ENCODE measurements at regions not wholly inside any gene's neighbourhood (a gene's known extent, or its start where the extent isn't known, plus 50 kb on each side); places are given as distances from the start of the nearest gene placed in this dataset.

GRCh38 chr2:34107811-34108210 lies 508.7 kb upstream of the FAM98A start:
- no peak overlapping the region for H2BK20ac ChIP-seq (ENCODE audit: low read length)
- no peak overlapping the region for H2BK15ac ChIP-seq (ENCODE audit: low read length)
- H3K27me3 ChIP-seq (replicated peaks in 1 of 4; ENCODE audit: control insufficient read depth in 3 of 4, extremely low read depth in 1 of 4, insufficient read depth in 3 of 4, low read length in 3 of 4), result no peaks in the 10 kb centered on the region
- no peak overlapping the region for H3K9ac ChIP-seq (replicated peaks in 1 of 4; ENCODE audit: extremely low read depth in 1 of 4, low read depth in 3 of 4, low read length in 3 of 4)
- no peaks in the 10 kb centered on the region for H3K79me2 ChIP-seq (ENCODE audit: control insufficient read depth in 1 of 2, insufficient read depth in 2 of 2, low read length in 2 of 2)
- H3K9me3 ChIP-seq (ENCODE audit: insufficient read depth in 2 of 2, low read depth in 1 of 2, low read length in 1 of 2), result no peaks in the 10 kb centered on the region
- no peak overlapping the region for H4K5ac ChIP-seq (ENCODE audit: insufficient read length, low read depth, low read length)
- H3K27ac ChIP-seq (ENCODE audit: low read depth, low read length), result no peak overlapping the region
- H3K4ac ChIP-seq (replicated peaks; ENCODE audit: insufficient read length, low read depth, low read length), result no peak overlapping the region
- H3K23me2 ChIP-seq (ENCODE audit: low read depth, low read length), result no peaks in the 10 kb centered on the region
- no peak overlapping the region for H2BK12ac ChIP-seq (ENCODE audit: low read depth, low read length)
- no peaks in the 10 kb centered on the region for H4K20me1 ChIP-seq (replicated peaks in 1 of 2; ENCODE audit: control insufficient read depth in 1 of 2, insufficient read depth in 2 of 2, low read length in 2 of 2)
- H3K79me1 ChIP-seq (ENCODE audit: low read depth, low read length), result no peaks in the 10 kb centered on the region
- TF ChIP-seq SP1 (IDR thresholded peaks at IDR 0.05; ENCODE audit: low read depth, low read length) (no peak), TBP (IDR thresholded peaks at IDR 0.05; ENCODE audit: low read depth, low read length) (no peak), POLR2A (IDR thresholded peaks at IDR 0.05; ENCODE audit: control extremely low read depth in 1 of 2, low read depth in 2 of 2, low read length in 2 of 2) (no peak), TEAD4 (IDR thresholded peaks at IDR 0.05; ENCODE audit: low read depth, low read length) (no peak), KDM1A (IDR thresholded peaks at IDR 0.05; ENCODE audit: borderline replicate concordance, low read length) (no peak), BRCA1 (IDR thresholded peaks at IDR 0.05; ENCODE audit: low read depth, low read length) (no peak), GABPA (IDR thresholded peaks at IDR 0.05; ENCODE audit: borderline replicate concordance, insufficient read depth, low read length) (no peak), E2F6 (IDR thresholded peaks at IDR 0.05) (no peak), MAFK (IDR thresholded peaks at IDR 0.05; ENCODE audit: low read depth, low read length) (no peak), TAF7 (optimal IDR thresholded peaks at IDR 0.05; ENCODE audit: borderline replicate concordance, low read depth, low read length) (no peak), BCL11A (IDR thresholded peaks at IDR 0.05; ENCODE audit: low read depth in 2 of 2, low read length in 2 of 2) (no peak), TCF12 (IDR thresholded peaks at IDR 0.05; ENCODE audit: low read depth, low read length) (no peak), SRF (IDR thresholded peaks at IDR 0.05; ENCODE audit: low read depth, low read length) (no peak), PHF8 (conservative IDR thresholded peaks at IDR 0.05; ENCODE audit: low read depth, low read length) (no peak), NRF1 (IDR thresholded peaks at IDR 0.05; ENCODE audit: low read depth, low read length) (no peak)
- no peak overlapping the region for H4K91ac ChIP-seq (replicated peaks; ENCODE audit: insufficient read length, low read length)
- H3K4me2 ChIP-seq (ENCODE audit: insufficient read depth in 1 of 2, low read depth in 2 of 2, low read length in 2 of 2), result no peak overlapping the region
- 91% methylated on average over 1 of the region's 1 CpG; no CpG with 5 or more reads in 1 of the 2 experiments for whole genome bisulfite sequencing, 2 experiments (ENCODE audit: extremely low coverage in 1 of 2, insufficient coverage in 1 of 2, insufficient read length in 1 of 2, insufficient replicate concordance in 2 of 2, low coverage in 1 of 2, low lambda C conversion rate in 2 of 2, missing lambda C conversion rate in 1 of 2)
- no peak overlapping the region for H4K8ac ChIP-seq (ENCODE audit: extremely low read depth, insufficient read depth, low read length)
- no peak overlapping the region for H2BK5ac ChIP-seq (ENCODE audit: low read depth, low read length)
- H3K56ac ChIP-seq (replicated peaks; ENCODE audit: insufficient read length, low read depth, low read length), result no peak overlapping the region
- H2AFZ ChIP-seq (ENCODE audit: low read length), result no peak overlapping the region
- no peak overlapping the region for H3K4me3 ChIP-seq (ENCODE audit: extremely low read depth in 1 of 4, insufficient read depth in 2 of 4, low read depth in 3 of 4, low read length in 4 of 4)
- DNase-seq (ENCODE audit: low read depth in 1 of 2, low spot score in 2 of 2) (no peak), FAIRE-seq (no peak)
- ChIA-PET CTCF (ENCODE audit: partially characterized antibody) (interaction anchor here (1.2 kb wide), 1 partner anchor 12 kb away, joined by 4 read pairs; no protein-coding TSS in a partner anchor), POLR2A (ENCODE audit: partially characterized antibody) (no interaction called here)
- no peak overlapping the region for H3K18ac ChIP-seq (ENCODE audit: extremely low read depth, low read length)
- no peak overlapping the region for H3K23ac ChIP-seq (ENCODE audit: insufficient read length)
- H2AK5ac ChIP-seq (ENCODE audit: low read depth, low read length), result no peak overlapping the region
- H3K36me3 ChIP-seq (ENCODE audit: control insufficient read depth in 2 of 4, insufficient read depth in 4 of 4, low read length in 3 of 4), result no peaks in the 10 kb centered on the region
- no peak overlapping the region for H3K14ac ChIP-seq (ENCODE audit: insufficient read length)
- no peak overlapping the region for H2BK120ac ChIP-seq (replicated peaks; ENCODE audit: low read depth, low read length)
- no peaks in the 10 kb centered on the region for H3K4me1 ChIP-seq (replicated peaks in 1 of 4; ENCODE audit: control insufficient read depth in 3 of 4, insufficient read depth in 4 of 4, low read length in 3 of 4)

Measured in H1 (cell line).